BE2C (cell line): ENCODE measurements at regions not wholly inside any gene's neighbourhood (a gene's known extent, or its start where the extent isn't known, plus 50 kb on each side); places are given as distances from the start of the nearest gene placed in this dataset.

Source experiments
- DNase-seq: peaks from one replicate; pipeline ENCODE4 v3.0.0-alpha.2; 2020
- H3K27me3 ChIP-seq: fragments of 250-450 bp; sonication (Bioruptor Pico); 2 replicates; pipeline ENCODE4 v1.5.1; 2020; ENCODE audit warnings: mild to moderate bottlenecking
- H3K36me3 ChIP-seq: fragments of 250-450 bp; sonication (Bioruptor Pico); 2 replicates; pipeline ENCODE4 v1.5.1; 2020; ENCODE audit warnings: mild to moderate bottlenecking
- H3K4me1 ChIP-seq: fragments of 250-450 bp; sonication (Bioruptor Pico); 2 replicates; pipeline ENCODE4 v1.5.1; 2020
- H3K4me3 ChIP-seq: 2 replicates; pipeline ENCODE4 v1.5.1; 2011; ENCODE audit warnings: low read depth, low read length
- H3K9me3 ChIP-seq: fragments of 250-450 bp; sonication (Bioruptor Pico); 2 replicates; pipeline ENCODE4 v1.5.1; 2020
- CTCF ChIP-seq: IDR thresholded peaks from 2 replicates; pipeline ENCODE4 v1.5.1; 2012; ENCODE audit warnings: mild to moderate bottlenecking, low read depth, low read length

- H3K36me3 ChIP-seq, result no peaks in the 10 kb centered on the region
- no peak overlapping the region for H3K4me3 ChIP-seq
- no peaks in the 10 kb centered on the region for H3K9me3 ChIP-seq
- H3K27me3 ChIP-seq, result no peaks in the 10 kb centered on the region
- H3K4me1 ChIP-seq, result no peaks in the 10 kb centered on the region
- DNase-seq, result no peak
- no peak for TF ChIP-seq CTCF
Observed at GRCh38 chrX:79300856-79301255, 66.3 kb downstream of the ITM2A start.

DNA sequence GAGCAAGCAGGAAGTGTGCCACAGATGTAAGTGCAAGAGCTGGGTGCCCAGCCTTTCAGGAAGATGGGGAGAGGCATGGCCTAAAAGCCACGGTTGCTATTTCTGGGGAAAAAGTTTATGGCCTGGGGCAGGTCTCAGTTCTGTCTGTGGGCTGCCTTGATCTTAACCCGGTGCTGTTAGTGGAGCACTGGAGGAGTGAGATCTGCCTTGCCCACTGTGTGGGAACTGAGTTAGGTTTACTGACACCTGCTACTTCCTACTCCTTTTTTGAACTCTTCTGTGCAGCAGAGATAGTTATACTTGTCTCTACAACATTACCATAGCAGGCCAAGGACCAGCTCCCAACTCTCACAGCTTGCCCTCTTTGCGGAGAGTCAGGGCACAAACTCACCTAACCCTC, 76.5 kb downstream of the ITM2A start:
- no peaks in the 10 kb centered on the region for H3K36me3 ChIP-seq
- DNase-seq, result no peak
- no peaks in the 10 kb centered on the region for H3K27me3 ChIP-seq
- no peaks in the 10 kb centered on the region for H3K4me1 ChIP-seq
- no peaks in the 10 kb centered on the region for H3K9me3 ChIP-seq
- TF ChIP-seq CTCF, result no peak
- H3K4me3 ChIP-seq, result no peak overlapping the region

GRCh38 chrX:79288733-79289132, 78.4 kb downstream of the ITM2A start:
- no peaks in the 10 kb centered on the region for H3K36me3 ChIP-seq
- H3K27me3 ChIP-seq, result no peaks in the 10 kb centered on the region
- H3K9me3 ChIP-seq, result no peaks in the 10 kb centered on the region
- no peak overlapping the region for H3K4me3 ChIP-seq
- no peak for TF ChIP-seq CTCF
- H3K4me1 ChIP-seq, result no peaks in the 10 kb centered on the region
- no peak for DNase-seq

GRCh38 chrX:79287724-79288123, 79.4 kb downstream of the ITM2A start:
- H3K27me3 ChIP-seq, result no peaks in the 10 kb centered on the region
- no peak for TF ChIP-seq CTCF
- no peak for DNase-seq
- H3K36me3 ChIP-seq, result no peaks in the 10 kb centered on the region
- no peak overlapping the region for H3K4me3 ChIP-seq
- H3K9me3 ChIP-seq, result no peaks in the 10 kb centered on the region
- no peaks in the 10 kb centered on the region for H3K4me1 ChIP-seq

DNA sequence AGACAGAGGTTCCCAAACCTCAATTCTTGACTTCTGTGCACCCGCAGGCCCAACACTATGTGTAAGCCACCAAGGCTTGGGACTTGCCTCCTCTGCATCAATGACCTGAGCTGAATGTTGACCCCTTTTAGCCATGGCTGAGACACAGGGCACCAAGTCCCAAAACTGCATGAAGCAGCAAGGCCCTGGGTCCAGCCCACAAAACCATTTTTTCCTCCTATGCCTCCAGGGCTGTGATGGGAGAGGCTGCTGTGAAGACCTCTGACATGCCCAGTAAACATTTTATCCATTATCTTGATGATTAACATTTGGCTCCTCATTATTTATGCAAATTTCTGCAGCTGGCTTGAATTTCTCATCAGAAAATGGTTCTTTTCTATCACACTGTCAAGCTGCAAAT, 85.4 kb downstream of the ITM2A start:
- Histone ChIP-seq H3K4me1 (no peaks in the 10 kb centered on the region), H3K9me3 (no peaks in the 10 kb centered on the region), H3K4me3 (no peak overlapping the region), H3K36me3 (no peaks in the 10 kb centered on the region), H3K27me3 (no peaks in the 10 kb centered on the region)
- DNase-seq, result no peak
- no peak for TF ChIP-seq CTCF

DNA sequence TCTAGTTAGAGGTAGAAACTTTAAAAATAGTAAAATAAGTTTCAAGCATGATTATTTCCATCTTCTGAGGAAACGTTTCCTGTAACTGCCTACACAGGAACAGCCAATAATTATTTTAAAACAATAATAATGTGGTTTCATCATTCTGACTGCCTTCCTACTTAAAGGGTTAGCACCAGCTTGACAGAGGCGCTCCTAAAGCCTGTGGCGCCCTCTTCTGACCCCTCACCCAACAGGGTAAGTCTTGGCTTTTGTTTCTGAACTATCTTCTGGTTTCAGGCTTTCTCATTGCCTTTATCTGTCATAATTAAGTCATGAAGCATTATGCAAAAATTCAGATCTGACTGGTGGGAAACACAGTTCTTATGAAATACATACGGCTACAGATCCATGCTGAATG, 96.7 kb downstream of the ITM2A start:
- Histone ChIP-seq H3K4me1 (no peaks in the 10 kb centered on the region), H3K4me3 (no peak overlapping the region), H3K27me3 (no peaks in the 10 kb centered on the region), H3K9me3 (no peaks in the 10 kb centered on the region), H3K36me3 (no peaks in the 10 kb centered on the region)
- peak; percentile 72 for TF ChIP-seq CTCF
- peak; percentile 44 for DNase-seq
